Peyer's patch (tissue), 4 donors: ENCODE measurements at regions not wholly inside any gene's neighbourhood (a gene's known extent, or its start where the extent isn't known, plus 50 kb on each side); places are given as distances from the start of the nearest gene placed in this dataset.

Experiments used
- DNase-seq, 3 donors: peaks; one replicate each; pipeline ENCODE4 v3.0.0-alpha.2; 2017 to 2019
- H3K27ac ChIP-seq, 4 donors: fragments of 200-600 bp; sonication (generic); one replicate each; pipeline ENCODE4 v1.5.1; 2016 to 2019
- H3K27me3 ChIP-seq, 2 donors: fragments of 200-600 bp; sonication (generic); one replicate each; pipeline ENCODE4 v1.5.1; 2019
- H3K36me3 ChIP-seq, 3 donors: fragments of 200-600 bp; sonication (generic); one replicate each; pipeline ENCODE4 v1.5.1; 2016 to 2019
- H3K4me1 ChIP-seq, 4 donors: fragments of 200-600 bp; sonication (generic); one replicate each; pipeline ENCODE4 v1.5.1; 2016 to 2019
- H3K4me3 ChIP-seq, 4 donors: fragments of 200-600 bp; sonication (generic); 1 replicate in 3 of 4; 2 replicates in 1 of 4; pipeline ENCODE4 v1.5.1; 2016 to 2019; ENCODE audit warnings: mild to moderate bottlenecking in 1 of 4
- H3K9me3 ChIP-seq, 4 donors: fragments of 200-600 bp; sonication (generic); one replicate each; pipeline ENCODE4 v1.5.1; 2016 to 2019; ENCODE audit warnings: mild to moderate bottlenecking in 1 of 4
- POLR2A ChIP-seq, 2 donors: fragments of 450-650 bp; IDR thresholded peaks; one replicate each; pipeline ENCODE4 v1.5.1; 2017; ENCODE audit warnings: antibody characterized with exemption in 2 of 2, mild to moderate bottlenecking in 2 of 2, moderate library complexity in 2 of 2
- TF ChIP-seq, protein P1 (sequence below), 6 experiments: fragments of 450-650 bp in 4 of 6; fragments of 200-600 bp in 2 of 6; sonication (generic) in 1 of 6; IDR thresholded peaks; one replicate each; pipeline ENCODE4 v1.5.1; 2017 to 2019; ENCODE audit warnings: antibody characterized with exemption in 6 of 6, mild to moderate bottlenecking in 3 of 6, moderate library complexity in 1 of 6

DNA sequence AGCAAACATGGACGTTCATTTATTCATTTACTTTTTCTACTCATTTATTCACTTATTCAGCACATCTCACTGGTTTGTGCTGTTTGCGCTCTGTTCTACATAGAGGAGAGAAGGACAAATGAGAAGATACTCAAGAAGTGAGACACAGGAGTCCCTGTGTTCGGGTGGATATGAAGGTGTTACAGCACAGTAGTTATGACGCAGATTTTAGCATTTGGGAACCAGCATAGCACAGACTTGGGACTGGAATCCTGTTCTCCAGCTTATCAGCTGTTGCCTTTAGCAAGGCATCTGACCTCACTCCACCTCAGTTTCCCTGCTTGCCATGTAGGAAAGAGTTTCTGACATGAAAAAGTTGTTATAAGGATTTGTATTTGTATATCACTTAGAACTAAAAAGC lies 430.1 kb downstream of the MAFB start:
- H3K36me3 ChIP-seq, result no peaks in the 10 kb centered on the region
- no peaks in the 10 kb centered on the region for H3K9me3 ChIP-seq
- TF ChIP-seq, protein P1, sequence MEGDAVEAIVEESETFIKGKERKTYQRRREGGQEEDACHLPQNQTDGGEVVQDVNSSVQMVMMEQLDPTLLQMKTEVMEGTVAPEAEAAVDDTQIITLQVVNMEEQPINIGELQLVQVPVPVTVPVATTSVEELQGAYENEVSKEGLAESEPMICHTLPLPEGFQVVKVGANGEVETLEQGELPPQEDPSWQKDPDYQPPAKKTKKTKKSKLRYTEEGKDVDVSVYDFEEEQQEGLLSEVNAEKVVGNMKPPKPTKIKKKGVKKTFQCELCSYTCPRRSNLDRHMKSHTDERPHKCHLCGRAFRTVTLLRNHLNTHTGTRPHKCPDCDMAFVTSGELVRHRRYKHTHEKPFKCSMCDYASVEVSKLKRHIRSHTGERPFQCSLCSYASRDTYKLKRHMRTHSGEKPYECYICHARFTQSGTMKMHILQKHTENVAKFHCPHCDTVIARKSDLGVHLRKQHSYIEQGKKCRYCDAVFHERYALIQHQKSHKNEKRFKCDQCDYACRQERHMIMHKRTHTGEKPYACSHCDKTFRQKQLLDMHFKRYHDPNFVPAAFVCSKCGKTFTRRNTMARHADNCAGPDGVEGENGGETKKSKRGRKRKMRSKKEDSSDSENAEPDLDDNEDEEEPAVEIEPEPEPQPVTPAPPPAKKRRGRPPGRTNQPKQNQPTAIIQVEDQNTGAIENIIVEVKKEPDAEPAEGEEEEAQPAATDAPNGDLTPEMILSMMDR (IDR thresholded peaks at IDR 0.05), result no peak
- no peak for TF ChIP-seq POLR2A (IDR thresholded peaks at IDR 0.05)
- H3K4me1 ChIP-seq, result no peaks in the 10 kb centered on the region
- no peak overlapping the region for H3K4me3 ChIP-seq
- H3K27ac ChIP-seq, result no peak overlapping the region
- no peaks in the 10 kb centered on the region for H3K27me3 ChIP-seq
- no peak for DNase-seq

DNA sequence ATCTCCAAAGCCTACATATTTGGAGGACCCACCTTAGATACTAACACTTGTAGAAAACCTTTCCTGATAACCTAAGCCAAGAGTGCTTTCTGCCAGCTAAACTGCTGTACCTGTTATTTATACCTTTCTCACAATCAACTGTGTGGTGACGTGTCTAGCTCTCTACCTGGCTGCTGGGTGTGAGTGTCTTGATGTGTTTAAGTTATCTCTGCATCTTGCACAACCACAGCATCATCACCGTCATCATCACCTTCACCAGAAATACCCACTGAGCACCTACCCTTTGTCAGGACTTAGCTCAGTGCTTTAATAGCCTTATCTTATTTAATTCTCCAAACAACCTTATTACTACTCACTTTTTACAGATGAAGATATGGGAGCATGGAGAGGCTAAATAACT lies 431.3 kb downstream of the MAFB start:
- TF ChIP-seq, protein P1 (IDR thresholded peaks at IDR 0.05), result no peak
- no peak for TF ChIP-seq POLR2A (IDR thresholded peaks at IDR 0.05)
- Histone ChIP-seq H3K4me3 (no peak overlapping the region), H3K27me3 (no peaks in the 10 kb centered on the region), H3K27ac (no peak overlapping the region), H3K9me3 (no peaks in the 10 kb centered on the region), H3K4me1 (no peaks in the 10 kb centered on the region), H3K36me3 (no peaks in the 10 kb centered on the region)
- no peak for DNase-seq

DNA sequence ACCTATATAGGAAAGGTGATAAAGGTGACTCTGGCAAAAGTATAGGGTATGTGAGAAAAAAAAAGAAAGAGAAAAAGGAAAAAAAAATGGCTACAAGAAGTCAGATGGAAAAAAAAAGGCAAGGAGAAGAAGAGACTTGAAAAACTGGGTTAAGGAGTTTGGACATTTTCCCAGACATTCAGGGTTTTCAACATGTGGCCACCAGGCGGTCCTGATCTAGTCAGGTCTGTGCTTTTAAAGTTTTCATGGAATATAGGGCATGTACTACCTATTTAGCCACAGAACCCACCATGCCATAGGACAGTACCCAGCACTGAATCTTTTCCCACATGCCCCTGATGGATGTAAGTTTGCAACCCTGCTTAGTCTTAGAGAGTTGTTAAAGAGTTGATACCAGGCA lies 433.7 kb downstream of the MAFB start:
- TF ChIP-seq, protein P1 (IDR thresholded peaks at IDR 0.05), result peak in 1 of 6 experiments; percentile 12
- no peak for TF ChIP-seq POLR2A (IDR thresholded peaks at IDR 0.05)
- Histone ChIP-seq H3K36me3 (no peaks in the 10 kb centered on the region), H3K9me3 (no peaks in the 10 kb centered on the region), H3K27me3 (no peaks in the 10 kb centered on the region), H3K4me1 (no peaks in the 10 kb centered on the region), H3K4me3 (no peak overlapping the region), H3K27ac (no peak overlapping the region)
- DNase-seq, result no peak

DNA sequence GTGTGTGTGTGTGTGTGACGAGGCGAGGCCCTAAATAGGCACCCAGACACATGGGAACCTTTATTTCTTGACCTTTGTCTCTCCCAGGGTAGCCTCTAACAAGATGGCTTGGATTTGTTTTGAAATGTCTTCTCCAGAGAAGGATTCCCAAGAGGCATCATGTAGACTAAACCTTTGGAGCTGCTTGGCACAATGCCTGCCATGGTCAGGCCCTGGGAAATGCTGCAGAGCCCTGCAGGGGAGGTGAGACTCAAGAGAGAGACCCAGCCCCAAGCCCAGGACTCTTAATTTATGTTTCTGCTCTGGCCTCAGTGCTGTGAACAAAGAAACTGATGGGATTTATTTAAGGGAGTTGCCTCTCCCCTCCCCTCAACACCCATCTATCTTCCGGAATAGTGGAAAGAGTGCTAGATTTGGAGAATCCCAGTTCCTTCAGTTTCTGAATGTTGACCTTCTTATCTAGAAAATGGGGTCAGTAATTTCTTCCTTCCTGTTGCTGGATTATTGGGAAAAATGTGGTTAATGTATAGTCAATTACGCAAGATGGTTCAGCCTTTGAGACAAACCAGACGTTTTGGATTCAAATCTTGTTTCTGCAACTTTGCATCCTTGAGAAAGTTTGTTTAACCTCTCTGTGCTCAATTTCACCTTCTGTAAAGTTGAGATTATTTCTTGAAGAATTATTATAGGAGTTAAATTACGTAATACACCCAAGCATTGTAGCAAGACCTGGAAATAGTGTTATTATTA lies 434.8 kb downstream of the MAFB start:
- H3K36me3 ChIP-seq, result no peaks in the 10 kb centered on the region
- H3K9me3 ChIP-seq, result no peaks in the 10 kb centered on the region
- TF ChIP-seq, protein P1 (IDR thresholded peaks at IDR 0.05), result no peak
- TF ChIP-seq POLR2A (IDR thresholded peaks at IDR 0.05), result no peak
- no peak overlapping the region for H3K27ac ChIP-seq
- H3K4me3 ChIP-seq, result no peak overlapping the region
- no peaks in the 10 kb centered on the region for H3K27me3 ChIP-seq
- no peak for DNase-seq
- no peaks in the 10 kb centered on the region for H3K4me1 ChIP-seq

DNA sequence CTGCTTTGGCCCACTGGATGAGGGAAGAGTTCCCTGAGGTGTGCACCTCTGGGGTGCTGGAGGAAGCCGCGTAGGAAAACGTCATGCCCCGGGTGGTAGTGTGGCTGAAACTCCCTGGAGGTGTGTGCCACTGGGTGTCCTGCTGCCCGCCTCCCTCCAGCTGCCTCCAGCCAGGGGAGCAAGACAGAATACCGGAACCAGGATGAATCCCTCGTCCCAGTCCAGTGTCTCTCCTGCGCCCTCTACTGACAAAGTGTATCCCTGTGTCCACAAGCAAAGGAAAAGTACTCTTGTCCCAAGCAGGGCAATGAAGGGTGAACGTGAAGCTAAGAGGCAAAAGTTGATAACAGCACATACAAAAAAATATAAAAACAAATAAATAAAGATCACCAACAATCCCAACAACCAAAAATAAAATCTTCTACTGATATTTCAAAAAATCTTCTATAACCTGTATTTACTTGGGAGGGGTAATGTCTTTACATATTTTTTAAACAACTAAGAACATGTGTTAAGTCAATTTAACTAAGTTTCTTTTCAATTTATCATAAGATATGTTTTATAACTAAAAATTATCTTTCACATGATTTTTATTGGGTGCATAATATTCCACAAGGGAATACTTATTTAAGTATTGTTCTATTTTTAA lies 437.6 kb downstream of the MAFB start:
- Histone ChIP-seq H3K27me3 (no peaks in the 10 kb centered on the region), H3K36me3 (no peaks in the 10 kb centered on the region), H3K9me3 (no peaks in the 10 kb centered on the region), H3K4me1 (no peaks in the 10 kb centered on the region), H3K27ac (no peak overlapping the region), H3K4me3 (no peak overlapping the region)
- DNase-seq, result peak in 1 of 3 donors; percentile 71
- no peak for TF ChIP-seq POLR2A (IDR thresholded peaks at IDR 0.05)
- TF ChIP-seq, protein P1 (IDR thresholded peaks at IDR 0.05), result peak in 4 of 6 experiments; percentile 19 to 58 (median 42)
